Femur (tissue), 1 donor: ENCODE measurements at regions not wholly inside any gene's neighbourhood (a gene's known extent, or its start where the extent isn't known, plus 50 kb on each side); places are given as distances from the start of the nearest gene placed in this dataset.

Experiments used
- DNase-seq: peaks from one replicate; pipeline ENCODE4 v3.0.0-alpha.2; 2017

DNA sequence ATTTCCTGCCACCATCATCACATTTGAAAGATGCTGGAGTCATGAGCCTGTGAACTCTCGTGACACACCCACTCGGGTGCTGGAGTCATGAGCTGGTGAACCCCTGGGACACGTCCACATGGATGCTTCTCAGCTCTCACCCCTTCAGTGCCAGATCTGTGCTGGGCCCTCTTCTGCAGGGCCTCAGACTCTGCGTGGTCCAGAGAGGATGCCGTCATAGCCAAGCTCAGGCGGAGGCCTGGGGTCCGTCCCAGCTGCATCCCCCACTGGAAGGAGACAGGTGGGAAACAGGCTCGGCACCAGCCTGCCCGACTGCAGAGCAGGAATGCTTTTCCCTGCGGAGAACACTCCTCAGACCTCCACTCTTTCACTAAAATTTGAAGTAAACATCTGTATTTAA is 156.5 kb upstream of the PPP2R2D start:
- peak; percentile 15 for DNase-seq

DNA sequence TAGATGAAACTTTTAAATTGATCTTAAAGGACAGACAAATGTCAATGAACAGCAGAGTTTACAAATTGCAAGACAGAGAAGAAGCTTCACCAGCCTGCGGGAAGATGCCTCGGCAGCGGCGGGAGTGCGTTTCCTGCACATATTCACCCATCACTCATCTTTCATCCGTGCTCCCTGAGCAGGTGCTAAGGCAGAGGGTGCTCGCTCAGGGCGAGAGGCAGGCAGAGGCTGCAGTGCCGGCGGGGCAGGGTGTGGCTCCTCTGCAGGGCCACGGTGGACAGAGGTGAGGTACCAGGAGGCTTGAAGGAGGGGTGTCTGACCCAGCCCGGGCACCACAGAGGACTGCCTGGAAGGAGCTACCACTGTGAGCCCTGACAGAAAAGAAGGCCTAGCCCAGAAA is 155.2 kb upstream of the PPP2R2D start:
- DNase-seq = no peak

DNA sequence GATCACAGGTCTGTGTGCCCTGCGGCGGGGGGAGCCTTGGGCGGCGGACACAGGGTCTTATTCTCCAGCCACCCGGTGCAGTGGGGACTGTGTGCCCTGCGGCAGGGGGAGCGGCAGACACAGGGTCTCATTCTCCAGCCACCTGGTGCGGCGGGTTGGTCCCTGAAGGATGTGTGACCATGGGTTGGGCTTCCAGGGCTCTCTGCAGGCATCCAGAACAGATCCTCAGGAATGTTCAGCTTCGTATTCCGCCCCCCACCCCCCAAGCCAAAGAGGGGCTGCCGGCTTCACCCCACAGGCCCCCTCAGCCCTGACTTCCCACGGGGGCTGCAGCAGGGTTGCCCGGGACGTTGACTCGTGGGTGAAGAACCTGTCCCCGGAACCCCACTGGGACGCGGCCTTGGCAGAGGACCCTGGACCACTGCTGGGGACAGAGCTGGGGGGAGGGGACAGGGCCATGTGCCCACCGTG is 154.5 kb upstream of the PPP2R2D start:
- DNase-seq = no peak

DNA sequence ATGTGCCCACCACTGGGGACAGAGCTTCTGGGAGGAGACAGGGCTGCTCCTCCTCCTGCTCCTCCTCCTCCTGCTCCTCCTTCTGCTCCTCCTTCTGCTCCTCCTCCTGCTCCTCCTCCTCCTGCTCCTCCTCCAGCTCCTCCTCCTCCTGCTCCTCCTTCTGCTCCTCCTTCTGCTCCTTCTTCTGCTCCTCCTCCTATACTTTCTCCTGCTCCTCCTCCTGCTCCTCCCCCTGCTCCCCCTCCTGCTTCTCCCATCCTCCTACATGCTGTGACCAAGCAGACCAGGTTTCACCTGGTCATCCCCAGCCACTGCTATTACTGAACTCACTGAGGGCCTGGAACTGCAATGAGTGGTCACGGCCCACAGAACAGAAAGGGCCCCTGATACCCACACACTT is 154.0 kb upstream of the PPP2R2D start:
- DNase-seq = no peak

DNA sequence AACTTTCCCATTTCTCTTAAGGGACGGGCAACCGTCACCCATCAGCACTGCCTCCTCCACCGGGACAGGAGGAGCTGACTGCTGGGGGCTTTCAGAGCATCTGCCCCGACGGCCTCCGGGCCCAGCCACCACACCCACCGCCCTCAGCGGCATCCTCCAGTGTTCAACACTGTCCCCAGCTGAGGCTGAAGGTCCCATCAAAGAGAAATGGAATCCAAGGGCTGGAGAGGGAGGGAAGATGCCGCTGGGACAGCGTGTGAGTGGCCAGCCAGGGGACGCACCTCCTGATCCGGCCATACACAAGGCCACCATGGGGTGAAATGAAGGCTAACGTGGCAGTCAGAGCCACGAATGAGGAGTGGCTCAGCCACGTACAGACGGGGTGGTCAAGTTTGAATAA is 153.6 kb upstream of the PPP2R2D start:
- DNase-seq = no peak

DNA sequence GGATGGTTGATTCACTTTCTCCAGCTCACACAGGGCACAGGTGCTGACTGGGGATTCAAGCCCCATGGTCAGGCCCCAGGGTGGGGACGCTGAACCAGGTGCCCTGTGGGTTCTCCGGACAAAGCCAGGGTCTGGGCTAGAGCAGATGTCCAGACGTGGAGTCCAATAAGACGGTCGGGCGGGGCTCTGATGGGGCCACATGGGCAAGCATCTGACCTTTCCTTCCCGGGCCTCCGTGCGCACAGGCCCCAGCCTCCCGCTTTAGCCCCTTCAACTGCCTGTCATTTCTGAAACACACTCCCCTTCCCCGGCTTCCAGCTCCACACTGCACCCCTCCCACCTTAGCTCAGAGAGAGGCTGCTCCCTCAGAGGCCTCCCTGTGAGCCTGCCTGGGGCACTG is 153.0 kb upstream of the PPP2R2D start:
- no peak for DNase-seq

DNA sequence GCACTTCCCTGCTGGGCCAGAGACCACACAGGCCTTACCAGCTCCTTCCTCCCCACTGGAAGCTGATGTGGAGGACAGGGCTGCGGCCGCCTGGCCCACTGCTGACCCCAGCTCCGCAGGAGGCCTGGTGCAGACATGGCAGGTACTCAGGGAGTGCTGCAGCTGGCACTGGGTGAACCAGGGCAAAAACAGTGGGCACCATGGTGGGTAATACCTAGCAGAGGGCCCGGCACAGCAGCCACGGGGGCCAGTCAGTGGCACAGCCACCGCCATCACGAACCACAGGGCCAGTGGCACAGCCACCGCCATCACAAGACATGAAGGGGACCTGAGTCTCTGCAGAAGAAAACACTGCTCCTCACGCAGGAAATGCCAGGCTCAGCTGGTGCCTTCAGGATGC is 152.6 kb upstream of the PPP2R2D start:
- no peak for DNase-seq

DNA sequence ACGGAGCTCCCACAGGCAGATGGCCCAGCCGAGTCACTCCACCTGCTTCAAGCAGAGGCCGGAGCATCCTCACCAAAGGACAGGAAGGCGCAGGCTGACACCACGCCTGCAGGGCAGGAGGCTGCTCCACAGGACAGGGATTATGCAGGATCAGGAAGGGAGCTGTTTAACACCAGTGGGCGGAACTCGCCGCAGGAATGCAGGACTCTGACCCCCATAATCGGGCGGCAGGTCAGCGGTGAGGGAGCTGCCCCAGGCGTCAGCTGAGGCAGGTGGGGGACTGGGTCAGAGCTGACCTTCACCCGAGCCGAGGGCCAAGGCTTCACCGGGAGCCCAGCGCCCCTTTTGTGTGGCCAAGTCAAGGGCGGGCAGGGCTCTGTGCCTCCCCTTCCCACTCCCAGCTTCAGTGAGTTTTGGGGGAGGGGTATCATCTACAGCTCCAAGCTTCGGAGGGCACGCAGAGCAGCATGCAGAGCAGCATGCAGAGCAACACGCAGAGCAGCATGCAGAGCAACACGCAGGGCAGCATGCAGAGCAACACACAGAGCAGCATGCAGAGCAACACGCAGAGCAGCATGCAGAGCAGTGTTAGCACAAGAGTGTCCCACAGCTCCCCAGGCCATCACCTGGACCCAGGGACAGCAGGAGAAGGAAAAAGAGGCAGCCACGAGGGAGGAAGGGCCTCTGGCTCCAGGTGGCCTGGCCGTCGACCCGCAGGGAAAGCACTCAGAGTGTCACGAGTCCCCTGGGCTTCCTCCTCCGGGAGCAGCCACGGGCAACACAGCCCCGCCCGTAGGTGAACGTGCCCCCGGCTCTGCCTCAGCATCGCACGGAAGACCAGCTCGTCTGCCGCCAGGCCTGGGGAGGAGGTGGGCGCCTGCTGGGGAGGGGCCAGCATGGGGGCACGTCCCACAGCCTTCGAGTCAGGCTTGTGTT is 151.7 kb upstream of the PPP2R2D start:
- peak; percentile 15 for DNase-seq

DNA sequence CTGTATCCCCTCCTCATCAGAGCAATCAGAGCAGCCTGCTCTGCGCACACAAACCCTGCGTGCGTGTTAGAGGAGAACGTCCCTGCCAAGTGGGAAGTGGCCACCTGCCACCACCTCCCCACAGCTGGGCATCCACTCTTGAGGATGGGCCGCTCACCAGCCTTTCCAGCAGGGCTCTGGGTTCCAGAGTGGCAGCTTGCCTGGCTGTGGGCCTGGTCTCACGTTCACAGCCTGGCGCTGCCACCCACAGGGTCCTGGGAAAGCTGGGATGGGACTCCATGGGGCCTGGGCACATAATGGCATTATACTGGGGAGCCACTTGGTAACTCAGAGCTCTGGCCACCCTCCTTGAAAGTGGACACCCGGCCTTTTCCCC is 151.1 kb upstream of the PPP2R2D start:
- no peak for DNase-seq

DNA sequence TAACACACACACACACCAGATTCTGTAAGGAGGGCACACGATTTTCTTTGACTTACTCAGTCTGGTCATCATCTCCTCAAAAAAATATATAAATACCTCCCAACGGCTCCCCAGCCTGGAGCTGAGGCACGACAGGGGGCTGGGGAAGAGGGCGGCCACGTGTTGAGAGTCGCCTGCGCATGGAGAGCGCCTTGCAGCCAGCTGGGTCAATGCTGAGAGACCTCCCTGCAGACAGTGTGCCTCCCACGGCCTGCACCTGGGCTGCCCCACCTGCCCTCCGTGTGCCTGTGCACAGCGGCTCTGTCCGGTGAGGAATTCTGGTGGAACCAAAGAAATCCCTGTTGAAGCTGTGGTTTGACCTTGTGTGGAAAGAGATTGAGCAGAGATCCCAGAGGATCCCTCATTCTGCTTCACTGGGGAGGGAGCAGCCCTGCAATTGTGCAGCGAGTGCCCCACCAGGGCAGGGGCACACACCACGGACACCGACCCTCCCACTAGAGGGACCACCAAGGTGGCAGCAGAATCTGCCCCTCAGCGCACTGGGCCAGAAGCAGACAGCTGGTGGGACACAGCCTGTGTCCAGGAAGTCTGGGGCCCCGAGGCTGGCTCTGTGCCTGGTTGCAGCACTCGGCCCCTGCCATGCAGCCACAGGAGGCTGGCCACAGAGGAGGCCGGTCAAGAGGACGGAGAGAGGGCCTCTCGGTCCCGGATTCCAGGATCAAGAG is 150.5 kb upstream of the PPP2R2D start:
- DNase-seq = peak; percentile 30

DNA sequence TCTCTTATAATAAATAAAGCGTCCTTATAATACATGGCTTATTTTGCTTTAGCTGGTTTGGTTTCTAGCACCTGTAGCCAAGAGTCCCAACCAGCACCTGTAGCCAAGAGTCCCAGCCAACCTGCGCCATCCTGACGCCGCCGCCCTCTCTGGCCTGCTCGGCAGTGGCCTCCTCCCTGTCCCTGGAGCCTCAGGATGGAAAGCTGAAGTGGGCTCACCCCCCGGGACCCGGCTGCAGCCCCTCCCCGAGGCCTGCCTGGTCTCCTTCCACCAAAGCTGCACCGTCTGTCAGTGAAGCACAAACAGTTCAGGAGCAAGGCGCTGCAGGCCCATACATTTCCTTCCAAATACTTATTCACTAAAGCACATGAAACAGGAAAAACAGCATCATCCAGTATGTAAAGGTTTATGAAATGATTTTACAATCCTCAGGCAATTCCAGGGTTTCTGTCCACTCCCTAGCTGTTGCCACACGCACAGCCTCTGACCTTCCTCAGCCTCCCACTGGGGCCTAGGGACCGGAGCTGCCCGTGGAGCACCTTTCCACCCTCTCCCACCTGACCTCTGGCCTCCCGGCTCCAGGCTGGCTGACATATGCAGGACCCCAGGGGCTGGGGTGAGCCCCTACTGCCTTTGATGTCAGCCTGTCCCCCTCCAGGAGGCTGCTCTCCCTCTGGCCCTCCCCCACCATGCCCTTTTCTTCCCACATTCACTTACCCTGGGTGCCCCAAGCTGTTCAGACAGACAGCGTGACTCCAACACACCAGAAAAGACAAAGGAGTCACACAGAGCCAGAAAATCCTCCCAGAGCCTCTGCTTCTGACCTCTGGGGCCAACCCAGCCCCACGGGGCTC is 149.6 kb upstream of the PPP2R2D start:
- peak; percentile 11 for DNase-seq

DNA sequence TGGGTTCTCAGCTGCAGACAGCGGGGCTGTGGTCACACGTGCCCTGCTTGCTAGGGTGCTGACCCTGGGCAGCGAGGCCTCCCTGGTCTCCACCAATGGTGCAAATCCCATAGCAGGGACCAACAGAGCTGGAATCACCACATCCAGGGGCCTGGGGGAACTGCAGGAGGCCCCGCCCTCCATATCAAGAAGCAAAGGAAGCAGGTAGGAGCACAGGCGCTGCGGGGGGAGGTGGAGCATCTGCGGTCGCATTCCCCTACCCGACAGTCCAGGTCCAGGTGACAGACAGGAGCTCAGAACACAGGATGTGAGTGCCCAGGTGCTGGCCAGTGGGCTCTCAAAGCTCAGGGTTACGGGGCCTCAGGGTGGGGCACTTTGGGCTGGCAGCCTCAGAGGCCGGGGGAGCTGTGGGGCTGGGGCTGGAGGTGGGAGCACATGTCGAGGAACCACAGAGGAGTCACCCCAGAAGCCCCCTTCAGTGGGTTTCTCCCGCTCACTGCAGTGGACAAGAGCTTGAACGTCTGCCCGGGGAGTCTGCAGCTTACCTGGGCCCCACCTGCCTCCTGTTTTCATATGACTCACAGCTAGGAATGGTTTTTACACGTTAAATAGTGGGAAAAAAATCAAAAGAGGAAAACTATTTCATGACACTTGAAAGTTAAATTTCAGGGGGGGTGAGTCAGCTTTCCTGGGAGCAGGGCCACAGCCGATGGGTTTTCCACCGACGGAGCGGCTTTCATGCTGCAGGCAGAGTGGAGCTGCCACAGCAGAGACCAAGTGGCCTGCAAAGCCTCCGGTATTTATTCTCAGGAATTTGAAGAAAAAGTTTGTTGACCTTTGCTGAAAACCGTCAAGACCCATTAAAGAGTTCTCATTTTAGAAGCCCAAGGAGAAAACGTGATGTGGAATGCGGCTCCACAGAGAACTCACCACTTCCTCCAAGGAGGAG is 148.7 kb upstream of the PPP2R2D start:
- no peak for DNase-seq

DNA sequence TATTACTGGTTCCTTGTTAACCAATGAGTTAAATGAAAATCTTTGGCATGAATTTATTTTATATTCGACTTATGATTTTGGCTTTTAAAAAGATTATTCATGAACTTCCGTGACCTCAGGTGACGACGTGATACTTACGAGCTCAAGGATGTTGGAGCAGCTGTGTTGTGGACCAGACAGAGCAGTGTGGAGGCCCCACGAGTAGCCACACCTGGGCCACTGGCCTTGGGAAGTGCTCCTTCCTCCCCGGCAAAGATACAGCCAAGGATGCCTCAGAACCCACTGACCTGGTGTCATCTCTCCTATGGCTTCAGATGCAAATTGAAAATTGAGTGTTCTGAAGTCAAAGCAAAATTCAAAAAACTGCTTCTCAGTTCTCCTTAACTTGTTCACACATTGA is 147.5 kb upstream of the PPP2R2D start:
- no peak for DNase-seq

DNA sequence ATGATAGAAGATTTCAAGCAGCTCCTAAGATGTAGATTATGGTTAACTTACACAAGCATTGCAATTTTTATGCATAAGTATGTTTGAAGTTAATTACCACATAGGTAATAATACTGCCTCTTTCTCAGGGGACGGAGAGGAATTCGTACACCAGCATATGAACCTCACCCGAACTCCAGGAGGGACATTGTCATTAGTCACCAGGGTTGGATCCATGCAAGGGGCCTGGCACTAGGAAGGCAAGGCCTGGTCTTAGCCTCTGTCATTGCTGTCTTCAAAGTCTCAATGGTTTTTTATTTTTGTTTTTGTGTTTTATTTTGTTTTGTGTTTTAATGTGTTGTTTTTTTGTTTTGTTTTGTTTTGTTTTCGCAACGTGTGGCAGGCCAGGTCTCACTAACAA is 145.6 kb upstream of the PPP2R2D start:
- DNase-seq = no peak

DNA sequence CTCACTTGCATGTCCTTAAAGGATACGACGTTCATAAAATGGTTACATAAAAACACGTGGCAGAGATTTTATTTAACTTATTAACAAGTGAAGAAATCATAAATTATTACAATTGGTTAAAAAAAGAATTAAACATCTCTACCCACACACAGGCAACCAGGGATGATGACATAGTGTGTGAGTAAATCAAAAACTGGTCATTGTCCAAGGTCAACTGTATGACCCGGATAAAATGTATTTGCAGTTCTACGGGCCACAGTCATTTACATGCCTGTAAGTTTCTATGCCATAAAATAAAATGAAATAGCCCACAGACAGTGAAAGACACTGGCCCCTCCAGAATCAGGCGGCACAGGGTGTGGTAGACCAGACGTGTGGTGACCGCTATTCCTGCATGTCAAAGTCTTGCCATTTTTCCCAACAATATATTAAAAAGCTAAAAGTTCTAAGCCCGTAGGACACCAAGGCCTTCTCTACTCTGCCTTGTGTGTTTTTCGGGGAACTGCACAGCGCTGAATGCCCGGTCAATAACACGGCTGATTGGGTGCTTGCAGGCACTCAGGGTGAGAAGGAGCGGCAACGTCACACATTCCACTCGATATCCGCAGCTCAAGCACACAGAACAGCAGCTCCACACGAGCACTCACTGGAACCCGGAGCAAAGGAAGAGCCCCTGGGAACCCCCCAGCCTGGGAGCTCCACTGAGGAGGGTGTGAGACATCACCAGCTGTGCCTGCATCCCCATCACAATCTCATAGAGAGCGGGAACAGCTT is 143.3 kb upstream of the PPP2R2D start:
- no peak for DNase-seq

DNA sequence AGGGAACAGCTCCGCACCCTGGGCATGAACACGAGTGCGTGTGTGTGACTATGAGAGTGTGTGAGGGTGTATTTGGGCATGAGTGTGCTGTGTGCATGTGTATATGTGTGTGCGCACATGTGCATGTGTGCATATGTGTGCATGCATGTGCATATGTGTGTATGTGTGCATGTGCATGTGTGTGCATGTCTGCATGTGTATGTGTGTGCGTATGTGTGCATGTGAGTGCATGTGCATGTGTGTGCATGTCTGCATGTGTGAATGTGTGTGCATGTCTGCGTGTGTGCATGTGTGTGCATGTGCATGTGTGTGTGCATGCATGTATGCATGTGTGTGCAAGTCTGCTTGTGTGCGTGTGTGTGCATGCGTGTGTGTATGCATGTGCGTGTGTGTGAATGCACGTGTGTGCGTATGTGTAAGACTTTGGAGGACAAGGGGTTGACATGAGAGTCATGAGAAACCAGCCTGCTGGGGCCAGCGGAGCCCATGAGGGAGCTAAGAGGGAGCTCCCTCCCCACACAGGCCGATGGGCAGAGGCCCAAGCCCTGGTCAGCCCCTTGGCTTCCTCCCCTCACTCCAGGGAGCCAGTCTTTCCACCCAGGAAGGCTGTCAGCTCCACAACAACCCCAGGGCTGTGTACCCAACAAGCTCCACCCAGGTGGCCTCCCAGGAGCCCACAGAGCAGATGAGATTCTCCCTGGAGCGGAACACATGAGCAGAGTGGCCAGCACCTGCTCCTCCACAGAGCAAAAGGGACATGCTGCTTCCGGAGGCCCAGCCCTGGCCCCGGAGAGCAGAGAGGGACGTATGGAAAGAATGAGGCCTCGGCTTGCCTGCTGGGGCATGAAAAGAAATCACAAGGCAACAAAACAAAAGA is 142.5 kb upstream of the PPP2R2D start:
- DNase-seq = no peak

DNA sequence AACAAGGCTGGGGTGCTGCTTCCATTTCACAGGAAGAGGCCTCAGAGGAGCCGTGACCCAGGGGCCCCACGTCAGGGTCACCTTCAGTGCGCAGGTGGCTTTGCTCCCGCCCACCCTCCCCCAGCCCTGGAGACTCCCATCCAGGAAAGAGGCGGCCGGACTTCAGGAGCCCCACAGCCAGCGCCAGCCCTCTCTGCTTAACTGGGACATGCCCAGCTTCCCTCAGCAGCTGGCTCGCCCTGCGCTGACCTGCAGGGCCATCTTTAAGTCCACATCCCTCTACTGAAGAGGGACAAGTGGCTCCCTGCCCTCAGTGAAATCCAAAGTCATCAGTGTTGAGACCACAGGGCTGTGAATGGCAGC is 141.9 kb upstream of the PPP2R2D start:
- no peak for DNase-seq

DNA sequence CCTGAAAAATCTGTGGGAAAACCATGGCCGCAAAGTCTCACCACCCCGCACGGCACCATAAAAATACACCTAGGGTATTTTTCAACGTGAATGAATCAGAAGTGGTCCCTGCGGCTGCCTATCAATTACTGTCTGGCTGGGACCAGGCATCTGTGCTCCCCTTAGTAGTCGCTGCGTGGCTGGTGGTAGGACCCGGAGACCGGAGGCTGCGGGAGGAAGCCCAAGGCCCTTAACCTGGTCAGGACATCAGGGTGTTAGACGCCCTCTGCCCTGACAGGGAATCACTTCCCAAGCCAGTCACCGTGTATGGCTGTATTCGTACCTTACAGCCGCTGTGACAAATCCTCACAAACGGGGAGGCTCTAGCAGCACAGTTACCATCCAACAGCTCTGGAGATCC is 141.5 kb upstream of the PPP2R2D start:
- no peak for DNase-seq

DNA sequence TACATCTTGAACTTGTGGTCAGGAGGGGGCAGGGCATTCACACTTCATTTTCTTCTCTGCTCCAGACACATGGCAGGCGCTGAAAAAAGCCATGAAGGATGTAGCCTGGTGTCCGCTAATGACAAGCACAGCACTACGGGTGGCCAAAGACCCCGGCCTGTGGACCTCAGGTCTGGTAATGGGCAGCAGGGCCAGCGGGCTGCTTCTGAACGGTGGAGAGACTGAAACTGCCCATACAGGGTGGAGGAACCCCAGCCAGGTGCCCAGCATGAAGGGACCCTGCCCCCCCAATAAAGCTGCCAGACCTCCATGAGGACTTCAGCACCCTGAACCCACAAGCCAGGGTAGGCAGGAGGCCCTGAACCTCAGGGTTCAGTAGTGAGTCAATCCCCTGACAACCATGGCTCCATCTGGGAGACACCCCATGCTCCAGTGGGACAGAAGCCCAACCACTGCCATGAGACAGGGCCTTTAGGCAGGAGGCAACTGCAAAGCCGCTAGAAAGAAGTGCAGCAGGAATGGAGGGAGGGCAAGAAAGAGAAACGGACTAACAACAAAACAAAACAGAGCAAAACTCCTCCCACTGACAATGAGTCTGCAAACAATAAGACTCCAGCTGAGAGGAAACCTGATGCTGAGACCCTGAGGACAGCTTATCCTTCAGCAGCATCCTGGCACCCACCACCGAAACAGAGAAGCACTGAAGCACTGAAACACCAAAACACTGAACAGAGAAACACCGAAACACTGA is 140.2 kb upstream of the PPP2R2D start:
- no peak for DNase-seq
